ENCODE measurements at regions not wholly inside any gene's neighbourhood (a gene's known extent, or its start where the extent isn't known, plus 50 kb on each side); places are given as distances from the start of the nearest gene placed in this dataset.

DNA sequence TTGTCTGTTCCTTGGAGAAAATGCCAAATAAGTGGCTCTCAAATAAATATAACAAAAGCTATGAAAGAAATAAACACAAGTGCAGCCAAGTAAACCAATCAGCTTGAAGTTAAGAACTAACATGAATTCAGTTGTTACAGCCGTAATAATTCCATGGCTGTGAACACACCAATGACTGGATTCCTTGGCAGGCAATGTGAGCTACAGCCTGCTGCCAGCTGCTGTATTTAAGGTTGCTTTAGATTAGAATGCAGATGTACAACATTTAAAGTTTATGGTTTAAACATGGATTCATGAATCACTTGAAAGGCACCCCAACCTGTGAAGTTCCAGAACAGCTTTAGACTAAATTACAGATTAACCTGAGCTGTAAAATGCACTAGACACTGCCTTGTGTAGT, 626.4 kb upstream of the SEMA6A start:
- DNase-seq (ENCODE audit: low read depth) = no peak
- TF ChIP-seq, protein P1, sequence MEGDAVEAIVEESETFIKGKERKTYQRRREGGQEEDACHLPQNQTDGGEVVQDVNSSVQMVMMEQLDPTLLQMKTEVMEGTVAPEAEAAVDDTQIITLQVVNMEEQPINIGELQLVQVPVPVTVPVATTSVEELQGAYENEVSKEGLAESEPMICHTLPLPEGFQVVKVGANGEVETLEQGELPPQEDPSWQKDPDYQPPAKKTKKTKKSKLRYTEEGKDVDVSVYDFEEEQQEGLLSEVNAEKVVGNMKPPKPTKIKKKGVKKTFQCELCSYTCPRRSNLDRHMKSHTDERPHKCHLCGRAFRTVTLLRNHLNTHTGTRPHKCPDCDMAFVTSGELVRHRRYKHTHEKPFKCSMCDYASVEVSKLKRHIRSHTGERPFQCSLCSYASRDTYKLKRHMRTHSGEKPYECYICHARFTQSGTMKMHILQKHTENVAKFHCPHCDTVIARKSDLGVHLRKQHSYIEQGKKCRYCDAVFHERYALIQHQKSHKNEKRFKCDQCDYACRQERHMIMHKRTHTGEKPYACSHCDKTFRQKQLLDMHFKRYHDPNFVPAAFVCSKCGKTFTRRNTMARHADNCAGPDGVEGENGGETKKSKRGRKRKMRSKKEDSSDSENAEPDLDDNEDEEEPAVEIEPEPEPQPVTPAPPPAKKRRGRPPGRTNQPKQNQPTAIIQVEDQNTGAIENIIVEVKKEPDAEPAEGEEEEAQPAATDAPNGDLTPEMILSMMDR (IDR thresholded peaks at IDR 0.05; ENCODE audit: insufficient read depth, low read depth, low read length) = no peak
- no peak overlapping the region for H3K4me3 ChIP-seq (ENCODE audit: low read depth, low read length)

DNA sequence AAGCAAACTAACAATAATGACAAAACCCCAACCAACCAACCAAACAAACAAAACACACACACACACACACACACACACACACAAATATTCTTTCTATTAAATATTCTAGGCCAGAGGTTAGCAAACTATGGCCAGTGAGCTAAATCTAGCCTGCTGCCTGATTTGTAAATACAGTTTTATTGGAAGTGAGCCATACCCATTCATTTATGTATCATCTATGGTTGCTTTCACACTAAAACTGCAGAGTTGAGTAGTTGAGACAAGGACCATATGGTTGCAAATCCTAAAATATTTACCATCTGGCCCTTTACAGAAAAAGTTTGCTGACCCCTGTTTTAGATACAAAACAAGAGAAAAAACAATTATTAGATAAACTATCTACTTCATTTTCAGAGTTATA, 620.5 kb upstream of the SEMA6A start:
- DNase-seq (ENCODE audit: low read depth) = no peak
- H3K4me3 ChIP-seq (ENCODE audit: low read depth, low read length) = no peak overlapping the region
- TF ChIP-seq, protein P1 (IDR thresholded peaks at IDR 0.05; ENCODE audit: insufficient read depth, low read depth, low read length) = no peak

DNA sequence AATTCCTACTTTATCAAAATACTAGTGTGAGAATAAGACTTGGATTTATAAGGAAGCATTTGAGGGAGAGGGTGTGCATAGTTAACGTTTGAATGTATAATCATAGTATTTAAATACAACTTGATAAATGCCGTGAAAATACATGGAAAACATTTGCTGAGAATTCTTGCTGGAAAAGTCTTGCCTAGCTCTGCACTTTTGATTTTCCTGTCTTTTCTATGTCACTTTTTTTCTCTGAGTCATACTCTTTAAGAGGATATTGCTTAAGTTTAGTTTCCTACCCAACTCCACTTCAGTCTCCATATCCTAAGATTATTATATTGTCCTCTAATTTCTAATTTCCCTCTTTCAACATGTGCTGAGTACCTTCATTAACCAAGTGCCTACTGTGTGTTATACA, 616.6 kb upstream of the SEMA6A start:
- TF ChIP-seq, protein P1 (IDR thresholded peaks at IDR 0.05; ENCODE audit: insufficient read depth, low read depth, low read length) = no peak
- no peak for DNase-seq (ENCODE audit: low read depth)
- H3K4me3 ChIP-seq (ENCODE audit: low read depth, low read length) = no peak overlapping the region

DNA sequence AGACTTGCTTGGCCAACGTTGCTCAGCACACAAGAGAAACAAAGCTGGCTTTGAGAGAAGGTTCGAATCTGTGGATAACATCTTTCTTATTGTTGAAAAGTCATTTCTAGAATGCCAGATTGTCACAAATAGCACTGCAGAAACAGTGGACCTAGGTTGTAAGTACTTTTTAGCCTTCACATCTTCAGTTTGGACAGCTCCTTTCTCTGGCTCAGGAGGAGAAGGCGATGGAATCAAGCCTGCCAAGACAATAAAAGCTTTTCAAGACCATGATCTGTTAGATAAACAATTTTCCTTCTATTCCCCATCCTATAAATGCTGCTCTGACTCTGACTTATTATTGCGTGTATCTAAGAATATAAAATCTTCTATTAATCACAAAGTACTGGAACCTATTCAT, 615.2 kb upstream of the SEMA6A start:
- no peak for DNase-seq (ENCODE audit: low read depth)
- TF ChIP-seq, protein P1 (IDR thresholded peaks at IDR 0.05; ENCODE audit: insufficient read depth, low read depth, low read length) = no peak
- no peak overlapping the region for H3K4me3 ChIP-seq (ENCODE audit: low read depth, low read length)

DNA sequence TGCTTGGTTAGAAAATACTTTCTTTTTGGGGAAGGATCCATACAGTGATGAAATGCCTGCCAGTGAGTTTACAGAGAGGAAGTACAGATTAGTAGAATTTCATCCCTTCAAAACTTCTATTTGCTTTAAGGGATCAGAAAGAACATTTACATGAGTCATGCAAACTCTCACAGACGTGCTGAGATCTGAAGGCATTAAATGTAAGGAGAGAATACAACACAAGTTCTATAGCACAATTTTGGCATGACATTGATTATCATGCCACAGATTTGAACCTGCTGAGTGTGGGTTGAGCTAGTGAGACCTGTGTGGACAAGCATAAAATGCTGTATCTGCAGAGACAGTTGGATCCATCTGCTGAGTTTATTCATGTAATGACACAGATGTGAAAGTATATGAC, 613.6 kb upstream of the SEMA6A start:
- H3K4me3 ChIP-seq (ENCODE audit: low read depth, low read length) = no peak overlapping the region
- TF ChIP-seq, protein P1 (IDR thresholded peaks at IDR 0.05; ENCODE audit: insufficient read depth, low read depth, low read length) = no peak
- DNase-seq (ENCODE audit: low read depth) = no peak

DNA sequence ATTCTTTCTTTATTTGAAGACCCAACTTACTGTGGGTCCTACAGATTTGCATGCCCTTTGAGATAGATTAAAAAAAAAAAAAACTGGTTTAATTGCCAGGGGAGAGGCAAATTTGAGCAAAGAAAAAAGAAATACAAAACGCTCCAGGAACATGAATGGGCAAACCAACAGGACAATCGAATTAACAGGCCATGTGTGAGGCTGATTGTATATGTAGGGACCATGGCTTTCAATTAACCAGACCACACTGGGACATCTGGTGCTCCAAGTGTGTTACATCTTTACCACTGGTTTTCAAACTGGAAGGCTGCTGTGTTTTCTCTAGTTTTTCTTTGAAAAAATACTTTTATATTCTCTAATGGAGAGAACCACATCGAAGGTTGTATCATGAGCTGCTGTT, 612.1 kb upstream of the SEMA6A start:
- no peak overlapping the region for H3K4me3 ChIP-seq (ENCODE audit: low read depth, low read length)
- no peak for DNase-seq (ENCODE audit: low read depth)
- TF ChIP-seq, protein P1 (IDR thresholded peaks at IDR 0.05; ENCODE audit: insufficient read depth, low read depth, low read length) = no peak

DNA sequence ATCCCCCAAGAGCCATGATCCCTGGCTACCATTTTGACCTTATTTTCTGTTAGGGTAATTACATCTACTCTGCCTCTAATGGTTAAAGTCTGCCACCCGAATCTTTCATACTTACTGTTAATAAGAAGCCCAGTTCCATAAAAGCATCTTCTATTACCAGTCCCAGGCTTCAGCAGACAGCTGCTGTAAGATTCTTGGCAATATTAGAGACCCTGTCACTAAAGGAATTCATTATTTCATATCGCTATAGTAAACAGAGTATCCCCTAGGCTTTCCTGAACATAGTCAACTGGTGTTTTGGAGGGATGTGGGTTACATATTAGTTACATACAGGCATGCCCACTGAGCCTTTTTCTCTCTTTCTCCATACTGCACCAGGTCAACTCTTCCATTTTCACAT, 608.7 kb upstream of the SEMA6A start:
- H3K4me3 ChIP-seq (ENCODE audit: low read depth, low read length) = no peak overlapping the region
- TF ChIP-seq, protein P1 (IDR thresholded peaks at IDR 0.05; ENCODE audit: insufficient read depth, low read depth, low read length) = no peak
- no peak for DNase-seq (ENCODE audit: low read depth)
